GM12878 (cell line): ENCODE measurements at regions not wholly inside any gene's neighbourhood (a gene's known extent, or its start where the extent isn't known, plus 50 kb on each side); places are given as distances from the start of the nearest gene placed in this dataset.

Experiments
- ATAC-seq: fragments of 200-7000 bp; cut with Tn5 transposase; 3 replicates; pipeline ENCODE4 v1.9.1; 2020; ENCODE audit warnings: mild to moderate bottlenecking, moderate library complexity
- BruUV-seq: library from RNA; stranded (reverse); fragments of 400-500 nt; replicated peaks from 2 replicates; lab custom pipeline; 2021; lab: Mats Ljungman, UMichigan
- CTCF ChIA-PET: fragments of 300-600 bp; sonication (Branson Sonifier 250); formaldehyde crosslinking; extraction: SDS; loops from one replicate; lab custom pipeline; 2021; ENCODE audit warnings: inconsistent platforms; lab: Yijun Ruan, JAX
- POLR2A ChIA-PET: fragments of 350-600 bp; formaldehyde crosslinking; extraction: SDS; loops from one replicate; lab custom pipeline; 2021; ENCODE audit warnings: inconsistent platforms; lab: Charles Lee
- RAD21 ChIA-PET: fragments of 300-600 bp; sonication (Branson Sonifier 250); formaldehyde crosslinking; loops from one replicate; lab custom pipeline; 2023; ENCODE audit warnings: antibody characterized with exemption; ENCODE audit not compliant: unreplicated experiment; lab: Charles Lee
- SMC1A ChIA-PET: fragments of 300-600 bp; sonication (Branson Sonifier 250); formaldehyde crosslinking; loops from one replicate; lab custom pipeline; 2023; ENCODE audit not compliant: unreplicated experiment, uncharacterized antibody; lab: Charles Lee
- DNase-seq: peaks from one replicate; pipeline ENCODE4 v3.0.0-alpha.2; 2011; ENCODE audit warnings: low read depth, low spot score
- FAIRE-seq: peaks from 3 replicates; lab custom pipeline; 2011; peaks lifted over from hg19 to GRCh38; lab: Jason Lieb, UNC
- H2AFZ ChIP-seq: 2 replicates; pipeline ENCODE4 v1.6.0; 2011; ENCODE audit warnings: low read depth, low read length, control low read depth; ENCODE audit not compliant: control insufficient read depth
- H3K27ac ChIP-seq: 2 replicates; pipeline ENCODE4 v1.5.1; 2011; ENCODE audit warnings: control low read depth; ENCODE audit not compliant: control insufficient read depth, insufficient read depth
- H3K27me3 ChIP-seq, 2 experiments: replicated peaks in 1 of 2; 2 replicates each; pipeline versions ENCODE4 v1.6.0 to v1.6.1; 2011; ENCODE audit warnings: low read length in 1 of 2; ENCODE audit not compliant: control insufficient read depth in 2 of 2, insufficient read depth in 2 of 2
- H3K36me3 ChIP-seq, 2 experiments: 2 replicates each; pipeline ENCODE4 v1.5.1; 2011; ENCODE audit warnings: low read length in 1 of 2; ENCODE audit not compliant: control insufficient read depth in 2 of 2, insufficient read depth in 2 of 2
- H3K4me1 ChIP-seq: 2 replicates; pipeline ENCODE4 v1.6.1; 2011; ENCODE audit warnings: mild to moderate bottlenecking, low read length, moderate library complexity, mixed read lengths; ENCODE audit not compliant: control insufficient read depth, insufficient read depth
- H3K4me2 ChIP-seq: 2 replicates; pipeline ENCODE4 v1.6.0; 2011; ENCODE audit warnings: control low read depth; ENCODE audit not compliant: control insufficient read depth, insufficient read depth
- H3K4me3 ChIP-seq: fragments of 200-600 bp; sonication (generic); 2 replicates; pipeline ENCODE4 v1.5.1; 2016
- H3K79me2 ChIP-seq: 2 replicates; pipeline ENCODE4 v1.6.0; 2011; ENCODE audit warnings: low read length; ENCODE audit not compliant: control insufficient read depth, insufficient read depth
- H3K9ac ChIP-seq: 2 replicates; pipeline ENCODE4 v1.8.0; 2011; ENCODE audit warnings: low read length, control low read depth, mixed read lengths; ENCODE audit not compliant: control insufficient read depth, insufficient read depth
- H3K9me3 ChIP-seq: replicated peaks from 3 replicates; pipeline ENCODE4 v1.5.1; 2011; ENCODE audit warnings: mild to moderate bottlenecking, low read length; ENCODE audit not compliant: control insufficient read depth, insufficient read depth
- H4K20me1 ChIP-seq: 2 replicates; pipeline ENCODE4 v1.6.0; 2011; ENCODE audit not compliant: control insufficient read depth, insufficient read depth
- MYC ChIP-seq: IDR thresholded peaks from 2 replicates; pipeline ENCODE4 v1.6.1; 2011; ENCODE audit warnings: mild to moderate bottlenecking, low read length, moderate library complexity, inconsistent platforms; ENCODE audit not compliant: insufficient read depth, insufficient replicate concordance, insufficient read length, severe bottlenecking
- SMAD1 ChIP-seq: fragments of 450-650 bp; IDR thresholded peaks from 2 replicates; pipeline ENCODE4 v1.6.1; 2018; ENCODE audit warnings: mild to moderate bottlenecking, low read depth; ENCODE audit not compliant: partially characterized antibody
- SPI1 ChIP-seq: IDR thresholded peaks from 2 replicates; pipeline ENCODE4 v1.6.1; 2011; ENCODE audit warnings: low read depth, mild to moderate bottlenecking, low read length, moderate library complexity, borderline replicate concordance; ENCODE audit not compliant: insufficient read depth
- SREBF2 ChIP-seq: IDR thresholded peaks from 2 replicates; pipeline ENCODE4 v1.6.1; 2012; ENCODE audit warnings: mild to moderate bottlenecking, low read length
- TBL1XR1 ChIP-seq: IDR thresholded peaks from 2 replicates; pipeline ENCODE4 v1.6.1; 2012; ENCODE audit warnings: low read depth, low read length, improper control_type of control experiment
- WGBS: methylation state at CpG from one replicate; pipeline ENCODE4 v1.1.6; 2016; ENCODE audit warnings: low lambda C conversion rate; ENCODE audit not compliant: insufficient replicate concordance, insufficient coverage; ENCODE audit errors: missing lambda C conversion rate; 5-methylcytosine and 5-hydroxymethylcytosine counted together
- in situ Hi-C: fragments of 300-500 bp; cut with MboI; formaldehyde crosslinking; loops from 9 replicates; pipeline ENCODE4 v1.14.3; 2018; ENCODE audit warnings: mixed read lengths
- intact Hi-C: fragments of 100-400 bp; cut with micrococcal nuclease; formaldehyde crosslinking; loops from one replicate; pipeline ENCODE4 v1.14.2; 2022; ENCODE audit not compliant: unreplicated experiment
- TF ChIP-seq, protein P1 (sequence below): IDR thresholded peaks from 2 replicates; pipeline ENCODE4 v1.6.1; 2012; ENCODE audit warnings: mild to moderate bottlenecking, low read depth, low read length

DNA sequence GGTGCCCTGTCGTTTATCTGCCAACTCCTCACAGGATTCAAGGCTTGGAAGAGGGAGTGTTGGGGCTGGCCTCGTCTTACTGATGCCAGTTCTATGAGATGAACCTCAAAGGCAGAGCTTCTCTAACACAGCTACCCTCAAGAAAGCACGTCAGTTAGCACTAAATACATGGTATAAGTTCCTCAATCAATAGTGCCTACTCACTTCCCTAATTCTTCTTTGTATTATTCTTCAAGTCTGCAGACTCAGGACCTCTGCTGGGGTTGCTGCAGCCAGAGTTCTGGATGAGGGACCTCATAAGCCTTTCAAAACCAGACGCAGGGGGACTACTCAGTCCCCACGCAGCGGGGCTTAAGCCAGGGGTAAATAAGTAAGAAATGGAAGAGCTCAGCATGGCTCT lies 118.3 kb downstream of the VPREB1 start:
- RAD21 ChIA-PET, result no interaction called here
- no TSS peak for BruUV-seq
- SMC1A ChIA-PET, result no interaction called here
- Histone ChIP-seq H3K9me3 (no peaks in the 10 kb centered on the region), H3K4me1 (no peaks in the 10 kb centered on the region), H4K20me1 (no peaks in the 10 kb centered on the region), H3K27me3 (no peaks in the 10 kb centered on the region), H2AFZ (no peak overlapping the region), H3K4me2 (no peak overlapping the region), H3K79me2 (no peaks in the 10 kb centered on the region), H3K9ac (no peak overlapping the region), H3K36me3 (no peaks in the 10 kb centered on the region), H3K27ac (no peak overlapping the region), H3K4me3 (no peak overlapping the region)
- intact Hi-C loops (no loop called here), in situ Hi-C loops (no loop called here)
- TF ChIP-seq SPI1 (0 out of 2 replicates have a peak, but pooled peaks have one; percentile 33), SREBF2 (no peak)
- POLR2A ChIA-PET, result no interaction called here
- 25% methylated on average over 6 of the region's 6 CpGs for WGBS
- FAIRE-seq (no peak), DNase-seq (no peak), ATAC-seq (no peak)
- CTCF ChIA-PET, result no interaction called here

GRCh38 chr22:22364207-22364606 lies 119.6 kb downstream of the VPREB1 start:
- Histone ChIP-seq H3K27ac (no peak overlapping the region), H3K4me2 (no peak overlapping the region), H3K27me3 (no peaks in the 10 kb centered on the region), H3K9me3 (no peaks in the 10 kb centered on the region), H3K4me3 (no peak overlapping the region), H2AFZ (no peak overlapping the region), H3K36me3 (no peaks in the 10 kb centered on the region), H3K4me1 (no peaks in the 10 kb centered on the region), H3K79me2 (no peaks in the 10 kb centered on the region), H4K20me1 (no peaks in the 10 kb centered on the region), H3K9ac (no peak overlapping the region)
- in situ Hi-C loops, result no loop called here
- no TSS peak for BruUV-seq
- POLR2A ChIA-PET, result no interaction called here
- ATAC-seq, result no peak
- no peak for FAIRE-seq
- intact Hi-C loops, result no loop called here
- no peak for DNase-seq
- TF ChIP-seq SMAD1 (no peak), MYC (no peak), TBL1XR1 (no peak)
- TF ChIP-seq, protein P1, sequence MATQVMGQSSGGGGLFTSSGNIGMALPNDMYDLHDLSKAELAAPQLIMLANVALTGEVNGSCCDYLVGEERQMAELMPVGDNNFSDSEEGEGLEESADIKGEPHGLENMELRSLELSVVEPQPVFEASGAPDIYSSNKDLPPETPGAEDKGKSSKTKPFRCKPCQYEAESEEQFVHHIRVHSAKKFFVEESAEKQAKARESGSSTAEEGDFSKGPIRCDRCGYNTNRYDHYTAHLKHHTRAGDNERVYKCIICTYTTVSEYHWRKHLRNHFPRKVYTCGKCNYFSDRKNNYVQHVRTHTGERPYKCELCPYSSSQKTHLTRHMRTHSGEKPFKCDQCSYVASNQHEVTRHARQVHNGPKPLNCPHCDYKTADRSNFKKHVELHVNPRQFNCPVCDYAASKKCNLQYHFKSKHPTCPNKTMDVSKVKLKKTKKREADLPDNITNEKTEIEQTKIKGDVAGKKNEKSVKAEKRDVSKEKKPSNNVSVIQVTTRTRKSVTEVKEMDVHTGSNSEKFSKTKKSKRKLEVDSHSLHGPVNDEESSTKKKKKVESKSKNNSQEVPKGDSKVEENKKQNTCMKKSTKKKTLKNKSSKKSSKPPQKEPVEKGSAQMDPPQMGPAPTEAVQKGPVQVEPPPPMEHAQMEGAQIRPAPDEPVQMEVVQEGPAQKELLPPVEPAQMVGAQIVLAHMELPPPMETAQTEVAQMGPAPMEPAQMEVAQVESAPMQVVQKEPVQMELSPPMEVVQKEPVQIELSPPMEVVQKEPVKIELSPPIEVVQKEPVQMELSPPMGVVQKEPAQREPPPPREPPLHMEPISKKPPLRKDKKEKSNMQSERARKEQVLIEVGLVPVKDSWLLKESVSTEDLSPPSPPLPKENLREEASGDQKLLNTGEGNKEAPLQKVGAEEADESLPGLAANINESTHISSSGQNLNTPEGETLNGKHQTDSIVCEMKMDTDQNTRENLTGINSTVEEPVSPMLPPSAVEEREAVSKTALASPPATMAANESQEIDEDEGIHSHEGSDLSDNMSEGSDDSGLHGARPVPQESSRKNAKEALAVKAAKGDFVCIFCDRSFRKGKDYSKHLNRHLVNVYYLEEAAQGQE, result no peak
- SMC1A ChIA-PET, result no interaction called here
- CTCF ChIA-PET, result no interaction called here
- RAD21 ChIA-PET, result no interaction called here
